Forelimb muscle (tissue), 1 donor: ENCODE measurements at regions not wholly inside any gene's neighbourhood (a gene's known extent, or its start where the extent isn't known, plus 50 kb on each side); places are given as distances from the start of the nearest gene placed in this dataset.
"Not testable (repeated sequence)": the region's sequence is repeated elsewhere in the genome, so short reads cannot be mapped to it uniquely, and the experiment has no call there.

Experiments
- DNase-seq: peaks from one replicate; pipeline ENCODE4 v3.0.0-alpha.2; 2013; ENCODE audit warnings: low read depth

- DNase-seq, result no peak
Observed at GRCh38 chr5:37915097-37915736, 75.4 kb upstream of the GDNF start.

GRCh38 chr5:37909610-37910266, 69.9 kb upstream of the GDNF start:
- DNase-seq, result not testable (repeated sequence)

DNA sequence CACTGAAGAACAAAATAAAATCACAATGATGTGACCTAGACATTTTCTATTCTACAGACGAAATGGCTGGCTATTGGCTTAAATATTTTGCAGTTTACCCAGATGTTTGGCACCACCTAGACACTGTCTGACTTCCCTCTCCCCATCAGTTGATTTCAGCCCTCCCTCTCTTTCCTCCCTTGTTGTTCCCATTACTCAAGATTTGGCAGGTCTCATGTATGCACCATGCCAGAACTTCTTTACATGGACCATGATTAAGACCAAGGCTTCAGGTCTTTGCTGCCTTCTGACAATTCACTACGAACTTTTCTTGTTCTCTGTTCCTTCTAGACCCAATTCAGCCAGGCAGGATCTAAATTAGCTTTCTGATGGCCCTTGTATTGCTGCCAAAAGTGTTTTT, 66.6 kb upstream of the GDNF start:
- DNase-seq, result no peak

DNA sequence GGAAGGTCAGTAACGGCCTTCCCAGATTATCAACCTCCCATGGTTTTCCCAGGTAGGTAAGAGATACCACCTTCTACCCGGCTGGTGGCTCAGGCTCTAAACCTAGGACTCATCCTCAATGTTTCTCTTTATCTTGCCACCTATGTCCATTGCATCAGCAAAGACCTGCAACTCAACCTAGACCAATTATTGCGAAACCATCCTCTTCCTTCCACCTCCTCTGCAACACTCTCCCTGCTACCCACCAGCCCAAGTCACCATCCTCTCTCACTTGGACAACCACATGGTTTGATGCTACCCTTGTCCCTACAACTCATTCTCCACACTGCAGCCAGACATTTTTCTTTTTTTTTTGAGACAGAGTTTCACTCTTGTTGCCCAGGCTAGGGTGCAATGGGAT, 65.4 kb upstream of the GDNF start:
- no peak for DNase-seq

DNA sequence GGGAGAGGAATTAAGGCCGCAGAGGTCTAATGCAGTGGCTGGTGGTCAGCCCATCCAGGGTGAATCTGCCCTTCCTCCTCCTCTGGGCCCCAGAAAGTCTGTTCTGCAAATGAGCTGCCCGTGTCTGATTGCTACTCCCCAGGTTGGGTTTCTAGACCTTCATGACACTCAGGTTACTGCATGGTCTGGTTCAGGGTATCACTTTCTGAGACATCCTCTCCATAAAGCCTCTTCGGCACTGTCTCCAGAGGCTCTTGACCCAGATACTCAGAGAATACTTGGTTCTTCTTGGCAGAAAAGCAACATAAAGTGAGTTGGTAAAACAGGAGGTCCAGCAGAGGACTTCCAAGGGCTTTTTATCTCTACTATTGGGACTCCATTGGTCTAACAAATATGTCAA, 62.5 kb upstream of the GDNF start:
- DNase-seq, result no peak

GRCh38 chr5:37900692-37901091, 60.9 kb upstream of the GDNF start:
- no peak for DNase-seq

DNA sequence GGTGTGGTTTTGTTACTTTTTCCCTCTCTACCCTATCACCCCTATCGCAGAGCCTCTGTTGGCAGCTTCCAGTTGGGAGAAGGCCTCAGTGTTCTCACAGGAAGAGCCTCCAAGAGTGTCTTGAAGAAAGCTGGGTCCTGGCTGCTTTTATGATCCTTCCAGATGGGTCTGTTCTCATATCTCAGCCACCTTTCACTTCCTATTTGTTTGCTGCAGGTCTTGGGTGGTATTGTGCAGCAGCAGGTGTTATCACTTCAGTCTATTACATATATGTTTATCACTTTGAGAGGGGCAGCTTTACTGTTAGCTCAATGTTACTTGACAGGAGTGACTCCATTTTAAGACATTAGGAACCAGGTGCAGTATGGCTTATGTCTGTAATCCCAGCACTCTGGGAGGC, 59.2 kb upstream of the GDNF start:
- no peak for DNase-seq

- DNase-seq, result no peak
Observed at GRCh38 chr5:37896159-37896558, 56.3 kb upstream of the GDNF start.

DNA sequence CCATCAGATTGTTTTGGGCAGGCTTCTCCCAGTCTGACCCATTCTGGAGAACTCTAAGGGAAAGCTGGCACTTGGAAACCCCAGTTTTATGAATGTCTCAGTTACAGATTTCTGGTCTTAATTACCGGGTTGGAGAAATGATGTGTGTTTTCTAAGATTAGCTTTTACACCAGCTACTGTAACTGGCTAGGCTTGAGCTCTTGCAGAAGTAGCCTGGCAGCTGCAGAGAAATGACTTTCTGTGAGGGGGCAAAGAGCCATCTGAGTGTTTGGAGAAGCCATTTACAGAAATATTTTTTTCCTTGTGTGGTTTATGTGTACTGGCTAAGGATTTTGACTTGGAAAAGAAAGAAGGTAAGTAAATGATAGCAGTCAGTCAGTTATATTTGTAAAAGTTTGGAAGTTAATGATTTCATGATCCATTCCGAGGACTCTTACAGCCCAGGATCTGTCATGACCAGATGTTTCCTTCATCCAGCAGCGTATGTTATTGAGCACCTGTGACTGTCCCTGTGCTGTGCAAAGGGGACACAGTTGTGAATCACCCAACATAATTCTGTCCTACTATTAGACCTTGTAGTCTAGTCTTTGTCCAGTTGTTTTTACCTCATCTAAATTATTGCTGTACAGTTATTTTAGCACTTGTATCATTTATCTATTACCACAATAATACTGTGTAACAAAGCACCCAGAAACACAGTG, 53.7 kb upstream of the GDNF start:
- no peak for DNase-seq

- no peak for DNase-seq
Observed at GRCh38 chr5:37892586-37892985, 52.7 kb upstream of the GDNF start.

DNA sequence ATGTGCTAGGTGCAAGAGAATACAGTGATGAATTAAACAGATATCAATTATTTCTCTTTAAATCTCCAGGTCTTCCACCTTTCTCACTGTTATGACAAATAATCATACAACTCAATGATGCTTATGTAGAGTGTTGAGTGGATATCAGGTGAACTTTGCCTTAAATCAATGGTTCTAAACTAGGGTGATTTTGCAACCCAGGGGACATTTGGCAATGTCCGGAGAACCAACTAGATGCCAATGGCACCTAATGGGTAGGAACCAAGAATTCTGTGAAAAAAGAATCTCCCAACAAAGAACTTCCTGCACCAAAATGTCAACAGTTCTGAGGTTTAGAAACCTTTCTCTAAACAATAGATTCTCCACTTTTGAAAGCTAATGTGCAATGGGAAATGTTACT, 52.0 kb upstream of the GDNF start:
- DNase-seq, result no peak

DNA sequence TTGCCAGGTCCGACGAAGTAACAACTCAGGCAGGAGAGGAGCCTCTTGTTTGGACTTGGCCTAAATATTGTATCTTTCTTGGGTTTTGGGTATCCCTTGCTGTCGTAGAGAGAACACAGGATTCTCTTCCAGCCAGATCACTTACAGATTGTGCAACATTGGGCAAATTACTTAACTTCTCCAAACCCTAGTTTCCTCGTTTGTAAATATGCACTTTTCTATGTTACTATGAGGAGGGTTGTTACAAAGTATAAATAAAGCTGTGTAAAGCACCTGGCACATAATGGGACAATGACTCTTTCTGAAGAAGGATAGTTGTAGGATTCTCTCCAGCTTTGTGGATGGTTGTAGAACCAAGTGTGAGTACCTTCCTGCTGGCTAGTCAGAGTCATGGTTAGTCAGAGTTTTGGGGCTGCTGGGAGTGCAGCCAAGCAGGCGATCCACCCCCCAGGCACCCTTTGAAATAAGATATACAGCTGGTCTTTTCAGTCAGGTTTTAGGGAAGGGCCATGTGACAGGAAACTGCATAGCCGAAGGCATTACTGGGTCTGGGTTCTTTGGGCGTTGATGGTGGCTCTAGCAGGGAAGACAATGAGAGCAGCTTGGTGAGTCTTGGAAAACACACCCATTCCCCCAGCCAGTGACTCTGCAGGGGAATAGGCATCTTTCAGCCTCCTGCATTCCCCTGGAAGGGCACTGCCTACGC, 49.9 kb upstream of the GDNF start:
- no peak for DNase-seq
